Ascending aorta (tissue), 2 donors: ENCODE measurements at regions not wholly inside any gene's neighbourhood (a gene's known extent, or its start where the extent isn't known, plus 50 kb on each side); places are given as distances from the start of the nearest gene placed in this dataset.

Source experiments
- DNase-seq, 2 donors: peaks; one replicate each; pipeline ENCODE4 v3.0.0-alpha.2; 2019; ENCODE audit warnings: low spot score in 2 of 2
- H3K27ac ChIP-seq, 2 donors: fragments of 200-600 bp; sonication (generic); one replicate each; pipeline ENCODE4 v1.5.1; 2016 to 2017; ENCODE audit warnings: mild to moderate bottlenecking in 1 of 2
- H3K27me3 ChIP-seq: fragments of 200-600 bp; sonication (generic); one replicate; pipeline ENCODE4 v1.5.1; 2017
- H3K36me3 ChIP-seq, 2 donors: fragments of 200-600 bp; sonication (generic); one replicate each; pipeline ENCODE4 v1.5.1; 2016
- H3K4me1 ChIP-seq, 2 donors: fragments of 200-600 bp; sonication (generic); one replicate each; pipeline ENCODE4 v1.5.1; 2016 to 2017; ENCODE audit warnings: mild to moderate bottlenecking in 1 of 2
- H3K4me3 ChIP-seq, 2 donors: fragments of 200-600 bp; sonication (generic); one replicate each; pipeline ENCODE4 v1.5.1; 2016 to 2017; ENCODE audit warnings: mild to moderate bottlenecking in 1 of 2
- H3K9me3 ChIP-seq, 2 donors: fragments of 200-600 bp; sonication (generic); one replicate each; pipeline ENCODE4 v1.5.1; 2016
- intact Hi-C: fragments of 100-400 bp; cut with DNase I; formaldehyde crosslinking; loops from one replicate; pipeline ENCODE4 v1.15.1; 2023
- TF ChIP-seq, protein P1 (sequence below), 3 experiments: fragments of 200-600 bp in 2 of 3; fragments of 450-650 bp in 1 of 3; sonication (generic) in 2 of 3; IDR thresholded peaks; one replicate each; pipeline ENCODE4 v1.5.1; 2016 to 2019; ENCODE audit warnings: antibody characterized with exemption in 3 of 3, mild to moderate bottlenecking in 1 of 3, moderate library complexity in 1 of 3

DNA sequence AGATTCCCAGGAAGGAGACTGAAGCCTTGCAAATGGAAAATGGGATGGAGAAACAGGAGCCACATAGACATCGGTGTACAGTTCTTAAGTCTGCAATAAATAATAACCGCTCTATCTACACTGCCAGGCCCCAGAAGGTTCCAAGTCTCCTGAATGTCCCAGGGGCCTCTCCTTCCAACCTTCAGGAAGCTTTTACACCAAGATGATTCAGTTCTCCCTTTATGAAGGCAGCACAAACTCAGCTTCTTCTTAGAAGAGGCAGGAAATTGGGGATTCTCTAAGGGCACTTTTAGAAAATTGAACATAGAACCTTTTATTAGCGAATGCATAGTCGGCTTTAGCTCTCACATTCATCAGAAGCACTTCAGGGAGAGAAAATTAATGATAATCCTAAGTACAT is 130.8 kb upstream of the LYZL1 start:
- Histone ChIP-seq H3K36me3 (no peaks in the 10 kb centered on the region), H3K27me3 (no peaks in the 10 kb centered on the region), H3K27ac (no peak overlapping the region), H3K9me3 (no peaks in the 10 kb centered on the region), H3K4me3 (no peak overlapping the region), H3K4me1 (no peaks in the 10 kb centered on the region)
- TF ChIP-seq, protein P1, sequence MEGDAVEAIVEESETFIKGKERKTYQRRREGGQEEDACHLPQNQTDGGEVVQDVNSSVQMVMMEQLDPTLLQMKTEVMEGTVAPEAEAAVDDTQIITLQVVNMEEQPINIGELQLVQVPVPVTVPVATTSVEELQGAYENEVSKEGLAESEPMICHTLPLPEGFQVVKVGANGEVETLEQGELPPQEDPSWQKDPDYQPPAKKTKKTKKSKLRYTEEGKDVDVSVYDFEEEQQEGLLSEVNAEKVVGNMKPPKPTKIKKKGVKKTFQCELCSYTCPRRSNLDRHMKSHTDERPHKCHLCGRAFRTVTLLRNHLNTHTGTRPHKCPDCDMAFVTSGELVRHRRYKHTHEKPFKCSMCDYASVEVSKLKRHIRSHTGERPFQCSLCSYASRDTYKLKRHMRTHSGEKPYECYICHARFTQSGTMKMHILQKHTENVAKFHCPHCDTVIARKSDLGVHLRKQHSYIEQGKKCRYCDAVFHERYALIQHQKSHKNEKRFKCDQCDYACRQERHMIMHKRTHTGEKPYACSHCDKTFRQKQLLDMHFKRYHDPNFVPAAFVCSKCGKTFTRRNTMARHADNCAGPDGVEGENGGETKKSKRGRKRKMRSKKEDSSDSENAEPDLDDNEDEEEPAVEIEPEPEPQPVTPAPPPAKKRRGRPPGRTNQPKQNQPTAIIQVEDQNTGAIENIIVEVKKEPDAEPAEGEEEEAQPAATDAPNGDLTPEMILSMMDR (IDR thresholded peaks at IDR 0.05): no peak
- intact Hi-C loops: no loop called here
- no peak for DNase-seq

DNA sequence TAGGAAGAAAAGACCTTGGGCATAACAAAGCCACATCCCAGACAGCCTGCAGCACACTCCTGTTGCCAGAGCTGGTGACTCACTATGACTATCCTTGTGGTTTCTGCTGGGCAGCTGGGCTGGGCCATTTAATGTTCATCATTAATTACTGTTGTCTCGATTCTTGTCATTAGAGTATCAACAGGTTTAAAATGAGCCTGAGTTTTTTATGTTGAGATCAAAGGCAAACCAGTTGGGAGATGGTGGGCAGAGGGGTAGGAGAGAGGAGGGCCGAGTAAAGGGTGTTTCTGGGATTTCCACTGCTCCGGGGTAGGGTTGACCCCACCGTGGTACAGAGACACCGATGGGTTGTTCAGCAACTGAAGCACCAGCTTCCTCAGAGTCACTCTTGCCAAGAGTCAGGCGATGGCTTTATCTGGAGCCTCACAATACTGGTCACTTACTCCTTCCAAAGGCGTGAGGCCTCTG is 128.7 kb upstream of the LYZL1 start:
- Histone ChIP-seq H3K9me3 (peaks cover 0 to 6% of the 10 kb centered on the region in 2 donors), H3K36me3 (no peaks in the 10 kb centered on the region), H3K27ac (no peak overlapping the region), H3K27me3 (no peaks in the 10 kb centered on the region), H3K4me1 (no peaks in the 10 kb centered on the region), H3K4me3 (no peak overlapping the region)
- TF ChIP-seq, protein P1 (IDR thresholded peaks at IDR 0.05): no peak
- DNase-seq: no peak
- intact Hi-C loops: no loop called here

DNA sequence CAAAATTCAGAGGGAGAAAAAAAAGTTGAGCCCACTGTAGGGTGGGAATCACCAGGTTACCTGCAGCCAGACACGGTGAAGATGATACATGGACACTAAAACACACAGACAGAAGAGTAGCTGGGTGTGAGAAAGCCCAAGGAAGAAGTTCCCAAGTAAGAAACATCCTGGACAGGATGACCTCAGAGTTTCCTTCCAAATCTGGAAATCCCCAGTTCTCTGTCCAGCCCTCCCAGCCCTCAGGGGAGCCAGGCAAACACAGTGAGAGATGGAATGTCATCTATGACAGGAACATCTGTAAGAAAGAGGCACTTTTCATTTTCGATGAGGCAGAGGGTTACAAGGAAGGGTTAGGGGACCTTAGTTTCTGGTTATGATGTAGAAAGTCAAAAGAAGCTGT is 125.1 kb upstream of the LYZL1 start:
- H3K4me3 ChIP-seq: no peak overlapping the region
- peaks cover 0 to 24% of the 10 kb centered on the region in 2 donors for H3K9me3 ChIP-seq
- DNase-seq: no peak
- H3K4me1 ChIP-seq: no peaks in the 10 kb centered on the region
- H3K27ac ChIP-seq: no peak overlapping the region
- TF ChIP-seq, protein P1 (IDR thresholded peaks at IDR 0.05): no peak
- intact Hi-C loops: no loop called here
- H3K27me3 ChIP-seq: no peaks in the 10 kb centered on the region
- H3K36me3 ChIP-seq: no peaks in the 10 kb centered on the region

DNA sequence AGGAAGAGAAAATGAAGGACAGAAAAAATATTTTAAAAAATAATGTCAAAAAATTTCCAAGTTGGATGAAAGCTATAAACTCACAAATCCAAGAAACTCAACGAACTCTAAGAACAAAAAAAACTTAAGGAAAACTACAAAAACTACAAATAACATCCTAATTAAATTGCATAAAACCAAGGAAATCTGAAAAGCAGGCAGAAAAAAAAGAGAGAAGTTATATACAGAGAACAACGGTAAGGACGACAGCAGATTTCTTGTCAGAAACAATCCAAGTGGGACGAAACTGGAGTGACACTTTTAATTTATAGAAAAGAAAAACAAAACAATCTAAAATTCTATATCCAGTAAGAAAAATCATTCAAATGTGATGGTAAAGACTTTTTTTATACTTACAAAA is 122.2 kb upstream of the LYZL1 start:
- no peaks in the 10 kb centered on the region for H3K27me3 ChIP-seq
- no peaks in the 10 kb centered on the region for H3K36me3 ChIP-seq
- H3K9me3 ChIP-seq: peaks cover 0 to 36% of the 10 kb centered on the region in 2 donors
- no peaks in the 10 kb centered on the region for H3K4me1 ChIP-seq
- H3K27ac ChIP-seq: no peak overlapping the region
- intact Hi-C loops: no loop called here
- TF ChIP-seq, protein P1 (IDR thresholded peaks at IDR 0.05): no peak
- H3K4me3 ChIP-seq: no peak overlapping the region
- no peak for DNase-seq

DNA sequence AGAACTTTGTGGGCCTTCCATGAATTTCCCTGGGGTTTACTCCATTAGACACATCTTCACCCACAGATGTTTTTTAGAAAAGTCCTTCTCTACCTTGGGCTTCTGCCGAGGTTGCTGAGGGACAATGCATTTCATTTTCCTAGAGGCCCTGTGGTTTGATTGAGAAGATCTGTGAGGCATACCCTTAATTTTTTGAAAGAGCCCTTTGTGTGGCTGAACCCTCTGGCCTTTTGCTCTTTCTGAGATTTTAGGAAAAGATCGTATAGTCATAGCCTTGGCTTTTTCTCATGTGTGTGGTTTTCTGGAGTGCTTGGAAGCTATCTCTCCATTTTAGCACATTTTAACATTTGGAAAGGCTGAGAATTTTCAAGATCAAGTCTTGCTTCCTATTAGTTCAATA is 119.8 kb upstream of the LYZL1 start:
- Histone ChIP-seq H3K27me3 (no peaks in the 10 kb centered on the region), H3K36me3 (no peaks in the 10 kb centered on the region), H3K4me1 (no peaks in the 10 kb centered on the region), H3K9me3 (peaks cover 0 to 36% of the 10 kb centered on the region in 2 donors), H3K4me3 (no peak overlapping the region), H3K27ac (no peak overlapping the region)
- intact Hi-C loops: no loop called here
- DNase-seq: no peak
- TF ChIP-seq, protein P1 (IDR thresholded peaks at IDR 0.05): no peak

DNA sequence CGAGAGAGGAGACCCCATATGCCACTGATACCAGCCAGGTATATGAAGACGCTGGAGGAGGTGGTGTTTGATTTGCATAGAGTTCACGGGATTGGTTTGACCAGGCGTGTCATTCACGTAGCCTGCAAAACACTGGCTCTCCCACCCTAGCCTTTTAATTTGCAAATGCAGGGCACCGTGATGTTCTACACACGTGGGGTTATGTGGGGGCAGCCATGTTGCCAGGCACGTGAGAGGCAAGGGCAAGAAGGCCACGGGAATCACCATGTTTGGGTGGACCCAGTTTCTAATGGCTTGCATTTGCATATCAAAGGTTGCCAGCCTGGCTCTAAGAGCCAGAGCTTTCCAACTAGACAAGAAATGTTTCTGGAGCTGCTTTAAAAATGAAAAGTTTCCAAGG is 117.2 kb upstream of the LYZL1 start:
- H3K4me3 ChIP-seq: no peak overlapping the region
- peaks cover 0 to 14% of the 10 kb centered on the region in 2 donors for H3K9me3 ChIP-seq
- intact Hi-C loops: no loop called here
- H3K27ac ChIP-seq: no peak overlapping the region
- no peaks in the 10 kb centered on the region for H3K36me3 ChIP-seq
- H3K4me1 ChIP-seq: no peaks in the 10 kb centered on the region
- no peaks in the 10 kb centered on the region for H3K27me3 ChIP-seq
- no peak for DNase-seq
- TF ChIP-seq, protein P1 (IDR thresholded peaks at IDR 0.05): no peak
